ENCODE measurements at regions not wholly inside any gene's neighbourhood (a gene's known extent, or its start where the extent isn't known, plus 50 kb on each side); places are given as distances from the start of the nearest gene placed in this dataset.

GRCh38 chr16:55120826-55121225 lies 190.2 kb downstream of the IRX5 start:
- TF ChIP-seq CTCF (IDR thresholded peaks at IDR 0.05) (no peak), POLR2A (IDR thresholded peaks at IDR 0.05) (no peak)
